HEK293 (cell line): ENCODE measurements at regions not wholly inside any gene's neighbourhood (a gene's known extent, or its start where the extent isn't known, plus 50 kb on each side); places are given as distances from the start of the nearest gene placed in this dataset.
"Not testable (repeated sequence)": the region's sequence is repeated elsewhere in the genome, so short reads cannot be mapped to it uniquely, and the experiment has no call there.

Experiments
- BCL11A ChIP-seq: fragments of 450-650 bp; formaldehyde crosslinking; IDR thresholded peaks from 2 replicates; pipeline ENCODE4 v1.5.1; 2016; ENCODE audit warnings: low read depth, missing biosample characterization, missing genetic modification characterization
- GLIS1 ChIP-seq: fragments of 450-650 bp; formaldehyde crosslinking; IDR thresholded peaks from 2 replicates; pipeline ENCODE4 v1.5.1; 2016; ENCODE audit warnings: missing biosample characterization, missing genetic modification characterization
- INSM2 ChIP-seq: fragments of 450-650 bp; formaldehyde crosslinking; IDR thresholded peaks from 2 replicates; pipeline ENCODE4 v1.5.1; 2016; ENCODE audit warnings: missing biosample characterization, missing genetic modification characterization
- PATZ1 ChIP-seq: fragments of 450-650 bp; formaldehyde crosslinking; IDR thresholded peaks from 2 replicates; pipeline ENCODE4 v1.5.1; 2016; ENCODE audit warnings: missing biosample characterization, missing genetic modification characterization
- PRDM4 ChIP-seq: fragments of 450-650 bp; formaldehyde crosslinking; IDR thresholded peaks from 2 replicates; pipeline ENCODE4 v1.5.1; 2017; ENCODE audit warnings: missing biosample characterization, missing genetic modification characterization
- YY2 ChIP-seq: fragments of 450-650 bp; formaldehyde crosslinking; IDR thresholded peaks from 2 replicates; pipeline ENCODE4 v1.5.1; 2016; ENCODE audit warnings: missing biosample characterization, missing genetic modification characterization
- ZBTB44 ChIP-seq: fragments of 450-650 bp; IDR thresholded peaks from 2 replicates; pipeline ENCODE4 v1.5.1; 2018; ENCODE audit warnings: missing biosample characterization, mild to moderate bottlenecking, missing genetic modification characterization
- ZNF274 ChIP-seq, 2 experiments: fragments of 200-500 bp in 1 of 2; fragments of 450-650 bp in 1 of 2; sonication (Bioruptor generic) in 1 of 2; formaldehyde crosslinking in 1 of 2; IDR thresholded peaks; 2 replicates each; pipeline versions ENCODE4 v1.5.1 to v1.6.1; 2014 to 2016; ENCODE audit warnings: borderline replicate concordance in 1 of 2, inconsistent platforms in 1 of 2, low read length in 1 of 2, missing biosample characterization in 1 of 2, missing genetic modification characterization in 1 of 2
- TF ChIP-seq, protein P1 (sequence below): fragments of 450-650 bp; formaldehyde crosslinking; IDR thresholded peaks from 2 replicates; pipeline ENCODE4 v1.5.1; 2016; ENCODE audit warnings: missing biosample characterization, missing genetic modification characterization
- TF ChIP-seq, protein P2 (sequence below): fragments of 450-650 bp; formaldehyde crosslinking; IDR thresholded peaks from 2 replicates; pipeline ENCODE4 v1.5.1; 2017; ENCODE audit warnings: missing biosample characterization, mild to moderate bottlenecking, missing genetic modification characterization, moderate library complexity

DNA sequence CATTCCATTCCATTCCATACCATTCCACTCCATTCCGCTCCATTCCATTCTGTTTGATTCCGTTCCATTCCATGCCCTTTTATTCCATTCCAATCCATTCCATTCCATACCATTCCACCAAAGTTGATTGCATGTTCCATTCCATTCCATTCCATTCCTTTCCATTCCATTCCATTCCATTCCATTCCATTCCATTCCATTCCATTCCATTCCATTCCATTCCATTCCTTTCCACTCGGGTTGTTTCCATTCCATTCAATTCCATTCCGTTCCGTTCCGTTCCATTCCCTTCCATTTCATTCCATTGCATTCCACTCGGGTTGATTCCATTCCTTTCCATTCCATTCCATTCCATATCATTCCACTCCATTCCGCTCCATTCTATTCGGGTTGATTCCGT, 152.7 kb downstream of the CWH43 start:
- TF ChIP-seq BCL11A (tag by site-specific recombination); GLIS1 (tag by site-specific recombination); YY2 (tag by site-specific recombination); PRDM4 (tag by site-specific recombination); PATZ1 (tag by site-specific recombination); ZBTB44 (tag by site-specific recombination); INSM2 (tag by site-specific recombination); ZNF274 (IDR thresholded peaks at IDR 0.05; ENCODE audit: low read length); ZNF274 (tag by site-specific recombination; IDR thresholded peaks at IDR 0.05; ENCODE audit: borderline replicate concordance): not testable (repeated sequence)
- TF ChIP-seq, protein P1, sequence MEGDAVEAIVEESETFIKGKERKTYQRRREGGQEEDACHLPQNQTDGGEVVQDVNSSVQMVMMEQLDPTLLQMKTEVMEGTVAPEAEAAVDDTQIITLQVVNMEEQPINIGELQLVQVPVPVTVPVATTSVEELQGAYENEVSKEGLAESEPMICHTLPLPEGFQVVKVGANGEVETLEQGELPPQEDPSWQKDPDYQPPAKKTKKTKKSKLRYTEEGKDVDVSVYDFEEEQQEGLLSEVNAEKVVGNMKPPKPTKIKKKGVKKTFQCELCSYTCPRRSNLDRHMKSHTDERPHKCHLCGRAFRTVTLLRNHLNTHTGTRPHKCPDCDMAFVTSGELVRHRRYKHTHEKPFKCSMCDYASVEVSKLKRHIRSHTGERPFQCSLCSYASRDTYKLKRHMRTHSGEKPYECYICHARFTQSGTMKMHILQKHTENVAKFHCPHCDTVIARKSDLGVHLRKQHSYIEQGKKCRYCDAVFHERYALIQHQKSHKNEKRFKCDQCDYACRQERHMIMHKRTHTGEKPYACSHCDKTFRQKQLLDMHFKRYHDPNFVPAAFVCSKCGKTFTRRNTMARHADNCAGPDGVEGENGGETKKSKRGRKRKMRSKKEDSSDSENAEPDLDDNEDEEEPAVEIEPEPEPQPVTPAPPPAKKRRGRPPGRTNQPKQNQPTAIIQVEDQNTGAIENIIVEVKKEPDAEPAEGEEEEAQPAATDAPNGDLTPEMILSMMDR (tag by site-specific recombination), result not testable (repeated sequence)
- TF ChIP-seq, protein P2, sequence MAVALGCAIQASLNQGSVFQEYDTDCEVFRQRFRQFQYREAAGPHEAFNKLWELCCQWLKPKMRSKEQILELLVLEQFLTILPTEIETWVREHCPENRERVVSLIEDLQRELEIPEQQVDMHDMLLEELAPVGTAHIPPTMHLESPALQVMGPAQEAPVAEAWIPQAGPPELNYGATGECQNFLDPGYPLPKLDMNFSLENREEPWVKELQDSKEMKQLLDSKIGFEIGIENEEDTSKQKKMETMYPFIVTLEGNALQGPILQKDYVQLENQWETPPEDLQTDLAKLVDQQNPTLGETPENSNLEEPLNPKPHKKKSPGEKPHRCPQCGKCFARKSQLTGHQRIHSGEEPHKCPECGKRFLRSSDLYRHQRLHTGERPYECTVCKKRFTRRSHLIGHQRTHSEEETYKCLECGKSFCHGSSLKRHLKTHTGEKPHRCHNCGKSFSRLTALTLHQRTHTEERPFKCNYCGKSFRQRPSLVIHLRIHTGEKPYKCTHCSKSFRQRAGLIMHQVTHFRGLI (tag by site-specific recombination), result not testable (repeated sequence)
